ENCODE measurements at regions not wholly inside any gene's neighbourhood (a gene's known extent, or its start where the extent isn't known, plus 50 kb on each side); places are given as distances from the start of the nearest gene placed in this dataset.

DNA sequence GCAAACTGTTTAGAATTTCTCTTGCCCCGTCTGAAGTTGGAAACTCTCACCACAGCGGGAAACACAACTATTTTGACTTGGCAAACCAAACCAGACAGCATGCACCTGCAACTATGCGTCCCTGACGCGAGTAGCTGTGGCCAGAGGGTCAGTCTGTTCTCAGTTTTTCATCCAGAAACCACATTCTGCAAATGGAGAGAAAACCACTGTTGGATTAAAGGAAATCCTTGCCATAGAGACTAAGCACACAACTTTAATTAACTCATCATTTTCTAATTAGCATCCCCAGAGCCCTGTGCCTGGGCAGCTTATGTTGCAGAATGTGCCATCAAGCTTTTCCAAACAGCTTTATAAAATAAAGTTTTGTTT is 415.7 kb upstream of the TCF4 start:
- Histone ChIP-seq H2BK120ac (ENCODE audit: low read depth, low read length) (no peak overlapping the region), H2BK20ac (ENCODE audit: low read depth, low read length) (no peak overlapping the region), H2BK5ac (ENCODE audit: low read depth, low read length, poor library complexity, severe bottlenecking) (no peak overlapping the region), H3K14ac (replicated peaks; ENCODE audit: low read depth, low read length) (no peak overlapping the region), H4K5ac (ENCODE audit: low read depth, low read length) (no peak overlapping the region), H3K27ac (ENCODE audit: insufficient read depth, low read length) (no peak overlapping the region), H3K56ac (ENCODE audit: extremely low read depth, insufficient read depth, low read length) (no peak overlapping the region), H3K9ac (ENCODE audit: low read depth, low read length) (no peak overlapping the region), H3K4ac (ENCODE audit: low read depth, low read length) (no peak overlapping the region), H4K20me1 (ENCODE audit: insufficient read depth, low read length) (no peaks in the 10 kb centered on the region), H3K9me3 (ENCODE audit: control insufficient read depth, insufficient read depth, low read length) (no peaks in the 10 kb centered on the region), H3K23ac (ENCODE audit: low read depth, low read length) (no peak overlapping the region), H2AK9ac (replicated peaks; ENCODE audit: low read depth, low read length, poor library complexity) (no peak overlapping the region), H2AK5ac (ENCODE audit: low read depth, low read length) (no peak overlapping the region), H4K91ac (ENCODE audit: insufficient read depth, low read depth, low read length) (no peak overlapping the region), H2BK15ac (ENCODE audit: low read depth, low read length) (no peak overlapping the region), H3K27me3 (ENCODE audit: control insufficient read depth, insufficient read depth, low read length) (no peaks in the 10 kb centered on the region), H2AFZ (replicated peaks; ENCODE audit: low read length, poor library complexity) (no peak overlapping the region), H4K8ac (ENCODE audit: low read depth in 2 of 2, low read length in 2 of 2) (no peak overlapping the region), H3K4me2 (ENCODE audit: low read depth, low read length) (no peak overlapping the region), H3K9me1 (ENCODE audit: insufficient read depth, low read length) (no peaks in the 10 kb centered on the region; the same call in 1 of the 2 replicates), H3K79me1 (ENCODE audit: low read depth in 1 of 2, low read length in 2 of 2) (no peaks in the 10 kb centered on the region), H3K4me1 (ENCODE audit: control insufficient read depth, insufficient read depth, low read length) (no peaks in the 10 kb centered on the region; the same call in 1 of the 2 replicates), H3K36me3 (ENCODE audit: control insufficient read depth, insufficient read depth, low read length) (no peaks in the 10 kb centered on the region), H3K4me3 (ENCODE audit: insufficient read depth, low read depth, low read length) (no peak overlapping the region), H3K18ac (ENCODE audit: low read depth, low read length) (no peak overlapping the region)
- in situ Hi-C loops (cut with MboI; ENCODE audit: low sequenced_read_pairs) (no loop called here), dilution Hi-C loops (cut with HindIII; ENCODE audit: low sequenced_read_pairs, unreplicated experiment) (no loop called here), intact Hi-C loops (cut with micrococcal nuclease) (no loop called here)
- POLR2A ChIA-PET (ENCODE audit: unreplicated experiment), result no interaction called here
- no peak for TF ChIP-seq MXI1 (IDR thresholded peaks at IDR 0.05; ENCODE audit: borderline replicate concordance, low read depth, low read length)
- TF ChIP-seq CEBPB (IDR thresholded peaks at IDR 0.05; ENCODE audit: low read depth, low read length), result no peak
- TF ChIP-seq CHD1 (IDR thresholded peaks at IDR 0.05; ENCODE audit: low read depth, low read length), result no peak
- TF ChIP-seq, protein P1, sequence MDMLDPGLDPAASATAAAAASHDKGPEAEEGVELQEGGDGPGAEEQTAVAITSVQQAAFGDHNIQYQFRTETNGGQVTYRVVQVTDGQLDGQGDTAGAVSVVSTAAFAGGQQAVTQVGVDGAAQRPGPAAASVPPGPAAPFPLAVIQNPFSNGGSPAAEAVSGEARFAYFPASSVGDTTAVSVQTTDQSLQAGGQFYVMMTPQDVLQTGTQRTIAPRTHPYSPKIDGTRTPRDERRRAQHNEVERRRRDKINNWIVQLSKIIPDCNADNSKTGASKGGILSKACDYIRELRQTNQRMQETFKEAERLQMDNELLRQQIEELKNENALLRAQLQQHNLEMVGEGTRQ (IDR thresholded peaks at IDR 0.05; ENCODE audit: low read depth, low read length), result no peak
- no peak for TF ChIP-seq POLR2A (IDR thresholded peaks at IDR 0.05; ENCODE audit: low read depth, low read length)
- no peak for TF ChIP-seq RCOR1 (IDR thresholded peaks at IDR 0.05; ENCODE audit: insufficient replicate concordance, low read length)
- no peak for TF ChIP-seq MAFK (IDR thresholded peaks at IDR 0.05; ENCODE audit: low read depth, low read length)
- no peak for TF ChIP-seq SMC3 (IDR thresholded peaks at IDR 0.05; ENCODE audit: low read depth, low read length)
- TF ChIP-seq, protein P2, sequence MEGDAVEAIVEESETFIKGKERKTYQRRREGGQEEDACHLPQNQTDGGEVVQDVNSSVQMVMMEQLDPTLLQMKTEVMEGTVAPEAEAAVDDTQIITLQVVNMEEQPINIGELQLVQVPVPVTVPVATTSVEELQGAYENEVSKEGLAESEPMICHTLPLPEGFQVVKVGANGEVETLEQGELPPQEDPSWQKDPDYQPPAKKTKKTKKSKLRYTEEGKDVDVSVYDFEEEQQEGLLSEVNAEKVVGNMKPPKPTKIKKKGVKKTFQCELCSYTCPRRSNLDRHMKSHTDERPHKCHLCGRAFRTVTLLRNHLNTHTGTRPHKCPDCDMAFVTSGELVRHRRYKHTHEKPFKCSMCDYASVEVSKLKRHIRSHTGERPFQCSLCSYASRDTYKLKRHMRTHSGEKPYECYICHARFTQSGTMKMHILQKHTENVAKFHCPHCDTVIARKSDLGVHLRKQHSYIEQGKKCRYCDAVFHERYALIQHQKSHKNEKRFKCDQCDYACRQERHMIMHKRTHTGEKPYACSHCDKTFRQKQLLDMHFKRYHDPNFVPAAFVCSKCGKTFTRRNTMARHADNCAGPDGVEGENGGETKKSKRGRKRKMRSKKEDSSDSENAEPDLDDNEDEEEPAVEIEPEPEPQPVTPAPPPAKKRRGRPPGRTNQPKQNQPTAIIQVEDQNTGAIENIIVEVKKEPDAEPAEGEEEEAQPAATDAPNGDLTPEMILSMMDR (conservative IDR thresholded peaks at IDR 0.05; ENCODE audit: low read depth, low read length), result no peak
- no CpG with 5 or more reads among the region's 5 CpGs for WGBS, 2 experiments (ENCODE audit: extremely low coverage in 2 of 2, insufficient read length in 1 of 2)
- ATAC-seq (ENCODE audit: low read depth), result no peak
- no peak for DNase-seq
- CTCF ChIA-PET, result no interaction called here
- no TSS peak for BruUV-seq (replicated peaks)

Data from IMR-90 (cell line).